PC-3 (cell line): ENCODE measurements at regions not wholly inside any gene's neighbourhood (a gene's known extent, or its start where the extent isn't known, plus 50 kb on each side); places are given as distances from the start of the nearest gene placed in this dataset.

Experiments used
- ATAC-seq: fragments of 200-7000 bp; cut with Tn5 transposase; 2 replicates; pipeline ENCODE4 v1.9.1; 2020; ENCODE audit warnings: mild to moderate bottlenecking, moderate library complexity
- BruUV-seq: library from RNA; stranded (reverse); fragments of 400-500 nt; replicated peaks from 2 replicates; lab custom pipeline; 2021; lab: Mats Ljungman, UMichigan
- CTCF ChIA-PET: fragments of 300-600 bp; sonication (Branson Sonifier 250); formaldehyde crosslinking; loops from one replicate; lab custom pipeline; 2022; ENCODE audit warnings: antibody characterized with exemption; lab: Charles Lee
- POLR2A ChIA-PET: fragments of 300-600 bp; sonication (Branson Sonifier 250); formaldehyde crosslinking; loops from one replicate; lab custom pipeline; 2022; ENCODE audit warnings: antibody characterized with exemption; ENCODE audit not compliant: unreplicated experiment; lab: Charles Lee
- DNase-seq: peaks from one replicate; pipeline ENCODE4 v3.0.0-alpha.2; 2015
- H2AFZ ChIP-seq: fragments of 300-600 bp; sonication (generic); 2 replicates; pipeline ENCODE4 v1.6.0; 2016; ENCODE audit warnings: antibody characterized with exemption, low read length
- H3F3A ChIP-seq: fragments of 300-600 bp; sonication (generic); one replicate; pipeline ENCODE4 v1.6.0; 2017; ENCODE audit warnings: antibody characterized with exemption, low read length, control low read depth, mild to moderate bottlenecking; ENCODE audit not compliant: unreplicated experiment
- H3K27ac ChIP-seq: fragments of 300-600 bp; sonication (generic); 2 replicates; pipeline ENCODE4 v1.5.1; 2016; ENCODE audit warnings: mild to moderate bottlenecking, low read length
- H3K27me3 ChIP-seq: fragments of 300-600 bp; sonication (generic); 2 replicates; pipeline ENCODE4 v1.6.1; 2016; ENCODE audit warnings: low read length, mixed read lengths
- H3K36me3 ChIP-seq: fragments of 300-600 bp; sonication (generic); 2 replicates; pipeline ENCODE4 v1.6.1; 2016; ENCODE audit warnings: low read depth, mixed run types, low read length, mixed read lengths
- H3K4me1 ChIP-seq: fragments of 300-600 bp; sonication (generic); 2 replicates; pipeline ENCODE4 v1.5.1; 2016; ENCODE audit warnings: low read length; ENCODE audit not compliant: insufficient read depth
- H3K4me2 ChIP-seq: fragments of 300-600 bp; sonication (generic); 2 replicates; pipeline ENCODE4 v1.6.0; 2016; ENCODE audit warnings: low read length
- H3K4me3 ChIP-seq: fragments of 300-600 bp; sonication (generic); 2 replicates; pipeline ENCODE4 v1.5.1; 2016; ENCODE audit warnings: mild to moderate bottlenecking, low read length, mixed read lengths
- H3K79me2 ChIP-seq: fragments of 300-600 bp; sonication (generic); 2 replicates; pipeline ENCODE4 v1.6.1; 2017; ENCODE audit warnings: low read length, mixed read lengths
- H3K9ac ChIP-seq: fragments of 300-600 bp; sonication (generic); 2 replicates; pipeline ENCODE4 v1.6.0; 2016; ENCODE audit warnings: mild to moderate bottlenecking, low read length
- H3K9me2 ChIP-seq: fragments of 300-600 bp; sonication (generic); replicated peaks from 2 replicates; pipeline ENCODE4 v1.6.1; 2016; ENCODE audit warnings: mixed run types, low read length, mixed read lengths
- H3K9me3 ChIP-seq: fragments of 300-600 bp; sonication (generic); 2 replicates; pipeline ENCODE4 v1.6.1; 2016; ENCODE audit warnings: low read length, mixed read lengths
- H4K20me1 ChIP-seq: fragments of 300-600 bp; sonication (generic); 2 replicates; pipeline ENCODE4 v1.6.1; 2016; ENCODE audit warnings: low read length, mixed read lengths
- EZH2 ChIP-seq: fragments of 300-600 bp; sonication (generic); IDR thresholded peaks from one replicate; pipeline ENCODE4 v1.6.1; 2017; ENCODE audit warnings: antibody characterized with exemption, mild to moderate bottlenecking, low read length; ENCODE audit not compliant: unreplicated experiment
- EZH2phosphoT487 ChIP-seq: fragments of 300-600 bp; sonication (generic); IDR thresholded peaks from 2 replicates; pipeline ENCODE4 v1.6.1; 2018; ENCODE audit warnings: mild to moderate bottlenecking, antibody characterized with exemption, low read length, borderline replicate concordance
- intact Hi-C: fragments of 100-400 bp; cut with micrococcal nuclease; formaldehyde crosslinking; loops from 2 replicates; pipeline ENCODE4 v1.9.0; 2023
- TF ChIP-seq, protein P1 (sequence below): fragments of 300-600 bp; sonication (generic); conservative IDR thresholded peaks from 2 replicates; pipeline ENCODE4 v1.5.1; 2017; ENCODE audit warnings: antibody characterized with exemption, low read depth, mild to moderate bottlenecking, low read length

DNA sequence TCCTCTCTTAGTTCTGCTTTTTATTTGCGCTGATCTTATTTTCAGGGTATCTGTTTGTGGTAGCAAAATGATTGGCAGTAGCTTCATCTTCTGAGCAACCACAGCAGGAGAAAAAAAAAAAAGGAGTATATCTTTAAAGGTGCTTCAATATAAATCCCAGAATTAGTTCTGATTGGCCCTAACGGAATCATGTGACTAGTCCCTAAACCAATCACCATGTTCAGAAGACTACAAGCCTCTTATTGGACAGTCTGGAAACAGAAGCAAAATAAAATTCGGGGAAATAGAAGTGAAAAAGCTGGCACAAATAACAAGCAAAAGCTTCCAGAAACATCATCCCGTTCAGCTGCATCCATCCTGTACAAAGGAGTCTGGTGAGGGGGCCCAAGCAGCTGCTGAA is 49.9 kb upstream of the PTPRO start:
- BruUV-seq, result no TSS peak
- ATAC-seq (no peak), DNase-seq (no peak)
- no peaks in the 10 kb centered on the region for H4K20me1 ChIP-seq
- intact Hi-C loops, result loop anchor here (10.0 kb wide), 1 partner anchor 582 kb away; no protein-coding TSS in a partner anchor
- H3K9ac ChIP-seq, result no peak overlapping the region
- TF ChIP-seq, protein P1, sequence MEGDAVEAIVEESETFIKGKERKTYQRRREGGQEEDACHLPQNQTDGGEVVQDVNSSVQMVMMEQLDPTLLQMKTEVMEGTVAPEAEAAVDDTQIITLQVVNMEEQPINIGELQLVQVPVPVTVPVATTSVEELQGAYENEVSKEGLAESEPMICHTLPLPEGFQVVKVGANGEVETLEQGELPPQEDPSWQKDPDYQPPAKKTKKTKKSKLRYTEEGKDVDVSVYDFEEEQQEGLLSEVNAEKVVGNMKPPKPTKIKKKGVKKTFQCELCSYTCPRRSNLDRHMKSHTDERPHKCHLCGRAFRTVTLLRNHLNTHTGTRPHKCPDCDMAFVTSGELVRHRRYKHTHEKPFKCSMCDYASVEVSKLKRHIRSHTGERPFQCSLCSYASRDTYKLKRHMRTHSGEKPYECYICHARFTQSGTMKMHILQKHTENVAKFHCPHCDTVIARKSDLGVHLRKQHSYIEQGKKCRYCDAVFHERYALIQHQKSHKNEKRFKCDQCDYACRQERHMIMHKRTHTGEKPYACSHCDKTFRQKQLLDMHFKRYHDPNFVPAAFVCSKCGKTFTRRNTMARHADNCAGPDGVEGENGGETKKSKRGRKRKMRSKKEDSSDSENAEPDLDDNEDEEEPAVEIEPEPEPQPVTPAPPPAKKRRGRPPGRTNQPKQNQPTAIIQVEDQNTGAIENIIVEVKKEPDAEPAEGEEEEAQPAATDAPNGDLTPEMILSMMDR, result no peak
- no peak for TF ChIP-seq EZH2phosphoT487
- TF ChIP-seq EZH2, result no peak
- no peaks in the 10 kb centered on the region for H3K9me3 ChIP-seq
- peaks cover 24% of the 10 kb centered on the region for H3K4me1 ChIP-seq
- ChIA-PET POLR2A (no interaction called here), CTCF (interaction anchor here (0.6 kb wide), 1 partner anchor 251 kb away, joined by 10 read pairs; no protein-coding TSS in a partner anchor)
- H3K9me2 ChIP-seq, result no peaks in the 10 kb centered on the region
- H3K36me3 ChIP-seq, result no peaks in the 10 kb centered on the region
- H3K27me3 ChIP-seq, result no peaks in the 10 kb centered on the region
- H3K4me2 ChIP-seq, result no peak overlapping the region
- no peak overlapping the region for H3K27ac ChIP-seq
- no peak overlapping the region for H2AFZ ChIP-seq
- H3K4me3 ChIP-seq, result no peak overlapping the region
- no peaks in the 10 kb centered on the region for H3K79me2 ChIP-seq
- H3F3A ChIP-seq, result no peaks in the 10 kb centered on the region
